ENCODE measurements at regions not wholly inside any gene's neighbourhood (a gene's known extent, or its start where the extent isn't known, plus 50 kb on each side); places are given as distances from the start of the nearest gene placed in this dataset.

- Histone ChIP-seq H3K9me3 (ENCODE audit: insufficient read depth, low read length) (no peaks in the 10 kb centered on the region), H3K79me2 (ENCODE audit: low read length) (no peaks in the 10 kb centered on the region), H3K27me3 (ENCODE audit: low read depth, low read length) (no peaks in the 10 kb centered on the region), H4K20me1 (ENCODE audit: insufficient read depth, low read length) (no peaks in the 10 kb centered on the region), H3K36me3 (replicated peaks; ENCODE audit: low read depth, low read length) (no peaks in the 10 kb centered on the region), H3K9ac (ENCODE audit: low read length) (no peak overlapping the region), H2AFZ (ENCODE audit: low read depth, low read length) (no peak overlapping the region), H3K27ac (ENCODE audit: low read length) (no peak overlapping the region), H3K4me2 (ENCODE audit: low read length) (no peak overlapping the region), H3K4me1 (ENCODE audit: low read length) (peaks cover 19% of the 10 kb centered on the region), H3K4me3 (ENCODE audit: low read length) (no peak overlapping the region)
- TF ChIP-seq EZH2phosphoT487 (IDR thresholded peaks at IDR 0.05; ENCODE audit: low read depth): no peak
- TF ChIP-seq CTCF (IDR thresholded peaks at IDR 0.05; ENCODE audit: low read depth, low read length): no peak
These were observed 441.3 kb upstream of the SMIM31 start for GRCh38 chr4:164312671-164313070.

GRCh38 chr4:164313853-164314252 is 440.1 kb upstream of the SMIM31 start:
- no peaks in the 10 kb centered on the region for H3K79me2 ChIP-seq (ENCODE audit: low read length)
- TF ChIP-seq EZH2phosphoT487 (IDR thresholded peaks at IDR 0.05; ENCODE audit: low read depth) (no peak), CTCF (IDR thresholded peaks at IDR 0.05; ENCODE audit: low read depth, low read length) (no peak)
- H3K36me3 ChIP-seq (replicated peaks; ENCODE audit: low read depth, low read length): no peaks in the 10 kb centered on the region
- H3K4me1 ChIP-seq (ENCODE audit: low read length): peaks cover 19% of the 10 kb centered on the region
- H3K4me3 ChIP-seq (ENCODE audit: low read length): no peak overlapping the region
- no peak overlapping the region for H2AFZ ChIP-seq (ENCODE audit: low read depth, low read length)
- H3K9me3 ChIP-seq (ENCODE audit: insufficient read depth, low read length): no peaks in the 10 kb centered on the region
- no peaks in the 10 kb centered on the region for H3K27me3 ChIP-seq (ENCODE audit: low read depth, low read length)
- no peak overlapping the region for H3K4me2 ChIP-seq (ENCODE audit: low read length)
- H4K20me1 ChIP-seq (ENCODE audit: insufficient read depth, low read length): no peaks in the 10 kb centered on the region
- H3K9ac ChIP-seq (ENCODE audit: low read length): no peak overlapping the region
- H3K27ac ChIP-seq (ENCODE audit: low read length): no peak overlapping the region

- no peak overlapping the region for H3K4me3 ChIP-seq (ENCODE audit: low read length)
- H3K27ac ChIP-seq (ENCODE audit: low read length): no peak overlapping the region
- TF ChIP-seq EZH2phosphoT487 (IDR thresholded peaks at IDR 0.05; ENCODE audit: low read depth): no peak
- no peak for TF ChIP-seq CTCF (IDR thresholded peaks at IDR 0.05; ENCODE audit: low read depth, low read length)
- H3K9me3 ChIP-seq (ENCODE audit: insufficient read depth, low read length): no peaks in the 10 kb centered on the region
- no peak overlapping the region for H3K9ac ChIP-seq (ENCODE audit: low read length)
- peaks cover 17% of the 10 kb centered on the region for H3K4me1 ChIP-seq (ENCODE audit: low read length)
- H3K4me2 ChIP-seq (ENCODE audit: low read length): no peak overlapping the region
- no peak overlapping the region for H2AFZ ChIP-seq (ENCODE audit: low read depth, low read length)
- H3K79me2 ChIP-seq (ENCODE audit: low read length): no peaks in the 10 kb centered on the region
- H3K27me3 ChIP-seq (ENCODE audit: low read depth, low read length): no peaks in the 10 kb centered on the region
- H4K20me1 ChIP-seq (ENCODE audit: insufficient read depth, low read length): no peaks in the 10 kb centered on the region
- H3K36me3 ChIP-seq (replicated peaks; ENCODE audit: low read depth, low read length): no peaks in the 10 kb centered on the region
These were observed 435.6 kb upstream of the SMIM31 start for GRCh38 chr4:164318350-164318749.

GRCh38 chr4:164319688-164320087 is 434.2 kb upstream of the SMIM31 start:
- H3K27me3 ChIP-seq (ENCODE audit: low read depth, low read length): no peaks in the 10 kb centered on the region
- H3K4me3 ChIP-seq (ENCODE audit: low read length): no peak overlapping the region
- no peak overlapping the region for H3K27ac ChIP-seq (ENCODE audit: low read length)
- H2AFZ ChIP-seq (ENCODE audit: low read depth, low read length): no peak overlapping the region
- TF ChIP-seq EZH2phosphoT487 (IDR thresholded peaks at IDR 0.05; ENCODE audit: low read depth) (no peak), CTCF (IDR thresholded peaks at IDR 0.05; ENCODE audit: low read depth, low read length) (no peak)
- H3K9ac ChIP-seq (ENCODE audit: low read length): no peak overlapping the region
- no peaks in the 10 kb centered on the region for H4K20me1 ChIP-seq (ENCODE audit: insufficient read depth, low read length)
- H3K4me2 ChIP-seq (ENCODE audit: low read length): no peak overlapping the region
- no peaks in the 10 kb centered on the region for H3K9me3 ChIP-seq (ENCODE audit: insufficient read depth, low read length)
- no peaks in the 10 kb centered on the region for H3K79me2 ChIP-seq (ENCODE audit: low read length)
- H3K4me1 ChIP-seq (ENCODE audit: low read length): peaks cover 11% of the 10 kb centered on the region
- no peaks in the 10 kb centered on the region for H3K36me3 ChIP-seq (replicated peaks; ENCODE audit: low read depth, low read length)

All from OCI-LY3 (cell line).